PC-9 (cell line): ENCODE measurements at regions not wholly inside any gene's neighbourhood (a gene's known extent, or its start where the extent isn't known, plus 50 kb on each side); places are given as distances from the start of the nearest gene placed in this dataset.

Experiments used
- BruUV-seq: library from RNA; stranded (reverse); fragments of 400-500 nt; replicated peaks from 2 replicates; lab custom pipeline; 2021; lab: Mats Ljungman, UMichigan
- CTCF ChIA-PET: fragments of 300-600 bp; sonication (Branson Sonifier 250); formaldehyde crosslinking; loops from one replicate; lab custom pipeline; 2022; ENCODE audit warnings: antibody characterized with exemption; lab: Charles Lee
- POLR2A ChIA-PET: fragments of 300-600 bp; sonication (Branson Sonifier 250); formaldehyde crosslinking; loops from one replicate; lab custom pipeline; 2022; ENCODE audit warnings: antibody characterized with exemption; ENCODE audit not compliant: unreplicated experiment; lab: Charles Lee
- DNase-seq, 2 experiments: peaks; one replicate each; pipeline versions ENCODE4 v3.0.0 to v3.0.0-alpha.2; 2015 to 2022; ENCODE audit warnings: mixed read lengths in 1 of 2
- H2AFZ ChIP-seq: fragments of 200-600 bp; sonication (generic); 2 replicates; pipeline ENCODE4 v1.8.1; 2017; ENCODE audit warnings: antibody characterized with exemption
- H3F3A ChIP-seq: fragments of 200-600 bp; sonication (generic); 2 replicates; pipeline ENCODE4 v1.8.1; 2017; ENCODE audit warnings: antibody characterized with exemption, mild to moderate bottlenecking, low read depth; ENCODE audit not compliant: insufficient read depth
- H3K27ac ChIP-seq: fragments of 200-600 bp; sonication (generic); 2 replicates; pipeline ENCODE4 v1.6.1; 2016; ENCODE audit warnings: mixed run types
- H3K27me3 ChIP-seq: fragments of 200-600 bp; sonication (generic); 2 replicates; pipeline ENCODE4 v1.6.1; 2016; ENCODE audit warnings: low read depth, mixed run types; ENCODE audit not compliant: insufficient read depth
- H3K36me3 ChIP-seq: fragments of 200-600 bp; sonication (generic); 2 replicates; pipeline ENCODE4 v1.6.1; 2016; ENCODE audit warnings: low read depth, mixed run types
- H3K4me1 ChIP-seq: fragments of 200-600 bp; sonication (generic); replicated peaks from 2 replicates; pipeline ENCODE4 v1.6.1; 2016; ENCODE audit warnings: mixed run types; ENCODE audit not compliant: insufficient read depth
- H3K4me2 ChIP-seq: fragments of 200-600 bp; sonication (generic); 2 replicates; pipeline ENCODE4 v1.6.1; 2017; ENCODE audit warnings: mixed run types
- H3K4me3 ChIP-seq: fragments of 200-600 bp; sonication (generic); 2 replicates; pipeline ENCODE4 v1.6.1; 2016; ENCODE audit warnings: mixed run types
- H3K79me2 ChIP-seq: fragments of 200-600 bp; sonication (generic); 2 replicates; pipeline ENCODE4 v1.6.1; 2017; ENCODE audit warnings: low read depth, mixed run types
- H3K9me2 ChIP-seq: fragments of 200-600 bp; sonication (generic); 2 replicates; pipeline ENCODE4 v1.8.1; 2017; ENCODE audit warnings: mild to moderate bottlenecking; ENCODE audit not compliant: insufficient read depth
- H3K9me3 ChIP-seq: fragments of 200-600 bp; sonication (generic); 2 replicates; pipeline ENCODE4 v1.8.1; 2016; ENCODE audit warnings: low read depth; ENCODE audit not compliant: insufficient read depth
- H4K20me1 ChIP-seq: fragments of 200-600 bp; sonication (generic); 2 replicates; pipeline ENCODE4 v1.8.1; 2017; ENCODE audit not compliant: insufficient read depth
- CTCF ChIP-seq: fragments of 200-600 bp; sonication (generic); conservative IDR thresholded peaks from 2 replicates; pipeline ENCODE4 v1.6.1; 2017; ENCODE audit warnings: mixed run types, antibody characterized with exemption, mild to moderate bottlenecking, moderate library complexity
- EZH2 ChIP-seq: fragments of 200-600 bp; sonication (generic); IDR thresholded peaks from 2 replicates; pipeline ENCODE4 v1.8.0; 2017; ENCODE audit warnings: antibody characterized with exemption, low read depth
- intact Hi-C: fragments of 100-400 bp; cut with micrococcal nuclease; formaldehyde crosslinking; loops from one replicate; pipeline ENCODE4 v1.10.0; 2022; ENCODE audit not compliant: unreplicated experiment

GRCh38 chr2:118779362-118779761, 68.1 kb downstream of the EN1 start:
- DNase-seq, result no peak

GRCh38 chr2:118774458-118775133, 72.9 kb downstream of the EN1 start:
- Histone ChIP-seq H3K4me1 (no peaks in the 10 kb centered on the region), H2AFZ (peak overlapping the region; percentile 31; the same call in 1 of the 2 replicates), H3K27me3 (peaks cover 56% of the 10 kb centered on the region), H3K9me3 (no peaks in the 10 kb centered on the region; the same call in 1 of the 2 replicates), H3K36me3 (no peaks in the 10 kb centered on the region), H3K4me3 (0 out of 2 replicates have a peak overlapping the region, but pooled peaks have one; percentile 16), H3K4me2 (peak overlapping the region; percentile 64), H3K27ac (no peak overlapping the region), H4K20me1 (no peaks in the 10 kb centered on the region), H3F3A (no peaks in the 10 kb centered on the region), H3K79me2 (no peaks in the 10 kb centered on the region), H3K9me2 (no peaks in the 10 kb centered on the region)
- DNase-seq, result no peak
- CTCF ChIA-PET, result no interaction called here
- intact Hi-C loops, result no loop called here
- no TSS peak for BruUV-seq
- no peak for TF ChIP-seq CTCF
- no peak for TF ChIP-seq EZH2
- POLR2A ChIA-PET, result no interaction called here

More at GRCh38 chr2:118779362-118779761, 68.1 kb downstream of the EN1 start:
- Histone ChIP-seq H3K4me2 (no peak overlapping the region), H3K27ac (no peak overlapping the region), H3K9me3 (no peaks in the 10 kb centered on the region), H3F3A (no peaks in the 10 kb centered on the region), H3K79me2 (no peaks in the 10 kb centered on the region), H3K9me2 (no peaks in the 10 kb centered on the region), H3K27me3 (peaks cover 21% of the 10 kb centered on the region), H4K20me1 (no peaks in the 10 kb centered on the region), H2AFZ (no peak overlapping the region), H3K4me1 (no peaks in the 10 kb centered on the region), H3K36me3 (no peaks in the 10 kb centered on the region), H3K4me3 (no peak overlapping the region)
- no peak for TF ChIP-seq CTCF
- TF ChIP-seq EZH2, result no peak
- ChIA-PET POLR2A (no interaction called here), CTCF (no interaction called here)
- intact Hi-C loops, result no loop called here
- BruUV-seq, result no TSS peak

GRCh38 chr2:118773826-118774225, 73.6 kb downstream of the EN1 start:
- no peak overlapping the region for H3K4me3 ChIP-seq
- TF ChIP-seq EZH2 (no peak), CTCF (no peak)
- H3K79me2 ChIP-seq, result no peaks in the 10 kb centered on the region
- H4K20me1 ChIP-seq, result no peaks in the 10 kb centered on the region
- no peak for DNase-seq
- no peaks in the 10 kb centered on the region; the same call in 1 of the 2 replicates for H3K9me3 ChIP-seq
- intact Hi-C loops, result no loop called here
- H2AFZ ChIP-seq, result no peak overlapping the region
- POLR2A ChIA-PET, result no interaction called here
- no peaks in the 10 kb centered on the region for H3F3A ChIP-seq
- CTCF ChIA-PET, result no interaction called here
- no peak overlapping the region for H3K4me2 ChIP-seq
- H3K4me1 ChIP-seq, result no peaks in the 10 kb centered on the region
- no peaks in the 10 kb centered on the region for H3K36me3 ChIP-seq
- no peak overlapping the region for H3K27ac ChIP-seq
- no peaks in the 10 kb centered on the region for H3K9me2 ChIP-seq
- BruUV-seq, result no TSS peak
- peaks cover 64% of the 10 kb centered on the region for H3K27me3 ChIP-seq
